Left kidney (tissue), 1 donor: ENCODE measurements at regions not wholly inside any gene's neighbourhood (a gene's known extent, or its start where the extent isn't known, plus 50 kb on each side); places are given as distances from the start of the nearest gene placed in this dataset.
A peak's percentile ranks its signal among the peaks of the same experiment; 100 is the strongest.
"Not testable (repeated sequence)": the region's sequence is repeated elsewhere in the genome, so short reads cannot be mapped to it uniquely, and the experiment has no call there.

Source experiments
- DNase-seq: peaks from one replicate; pipeline ENCODE4 v3.0.0-alpha.2; 2013

GRCh38 chr5:28399211-28399610 lies 1360.8 kb upstream of the CDH9 start:
- no peak for DNase-seq

- no peak for DNase-seq
Measured at GRCh38 chr5:28398185-28398584, 1359.8 kb upstream of the CDH9 start.

GRCh38 chr5:28397502-28397941 lies 1359.1 kb upstream of the CDH9 start:
- peak; percentile 38 for DNase-seq

- no peak for DNase-seq
Measured at GRCh38 chr5:28391277-28391676, 1352.9 kb upstream of the CDH9 start.

- no peak for DNase-seq
Measured at GRCh38 chr5:28390341-28390740, 1352.0 kb upstream of the CDH9 start.

- not testable (repeated sequence) for DNase-seq
Measured at GRCh38 chr5:28389727-28390126, 1351.3 kb upstream of the CDH9 start.

GRCh38 chr5:28388428-28388827 lies 1350.0 kb upstream of the CDH9 start:
- no peak for DNase-seq

- DNase-seq, result no peak
Measured at GRCh38 chr5:28386712-28387111, 1348.3 kb upstream of the CDH9 start.

- DNase-seq, result no peak
Measured at GRCh38 chr5:28380167-28380566, 1341.8 kb upstream of the CDH9 start.

GRCh38 chr5:28374492-28374967 lies 1336.1 kb upstream of the CDH9 start:
- DNase-seq, result no peak

GRCh38 chr5:28370896-28371295 lies 1332.5 kb upstream of the CDH9 start:
- DNase-seq, result no peak

- no peak for DNase-seq
Measured at GRCh38 chr5:28369418-28369817, 1331.0 kb upstream of the CDH9 start.

- DNase-seq, result no peak
Measured at GRCh38 chr5:28355831-28356230, 1317.4 kb upstream of the CDH9 start.

- no peak for DNase-seq
Measured at GRCh38 chr5:28346696-28347095, 1308.3 kb upstream of the CDH9 start.

- DNase-seq, result no peak
Measured at GRCh38 chr5:28344836-28345433, 1306.5 kb upstream of the CDH9 start.

GRCh38 chr5:28329176-28329575 lies 1290.8 kb upstream of the CDH9 start:
- no peak for DNase-seq

- DNase-seq, result no peak
Measured at GRCh38 chr5:28328681-28329080, 1290.3 kb upstream of the CDH9 start.

GRCh38 chr5:28324174-28324573 lies 1285.8 kb upstream of the CDH9 start:
- DNase-seq, result no peak

GRCh38 chr5:28313953-28314352 lies 1275.6 kb upstream of the CDH9 start:
- DNase-seq, result no peak

- no peak for DNase-seq
Measured at GRCh38 chr5:28313321-28313951, 1275.0 kb upstream of the CDH9 start.

GRCh38 chr5:28310696-28311095 lies 1272.3 kb upstream of the CDH9 start:
- DNase-seq, result no peak

GRCh38 chr5:28305891-28306290 lies 1267.5 kb upstream of the CDH9 start:
- DNase-seq, result no peak

GRCh38 chr5:28301712-28302111 lies 1263.3 kb upstream of the CDH9 start:
- no peak for DNase-seq
